GM19240 (cell line): ENCODE measurements at regions not wholly inside any gene's neighbourhood (a gene's known extent, or its start where the extent isn't known, plus 50 kb on each side); places are given as distances from the start of the nearest gene placed in this dataset.
A peak's percentile ranks its signal among the peaks of the same experiment; 100 is the strongest.
"Not testable (repeated sequence)": the region's sequence is repeated elsewhere in the genome, so short reads cannot be mapped to it uniquely, and the experiment has no call there.

Source experiments
- DNase-seq: peaks from one replicate; pipeline ENCODE4 v3.0.0; 2011; ENCODE audit warnings: low spot score; ENCODE audit not compliant: insufficient read length

- DNase-seq, result no peak
Measured at GRCh38 chr3:103158183-103158582, 723.4 kb downstream of the ZPLD1 start.

GRCh38 chr3:103166890-103167289 lies 732.1 kb downstream of the ZPLD1 start:
- DNase-seq, result no peak

GRCh38 chr3:103167850-103168249 lies 733.0 kb downstream of the ZPLD1 start:
- no peak for DNase-seq

GRCh38 chr3:103169289-103169688 lies 734.5 kb downstream of the ZPLD1 start:
- no peak for DNase-seq

GRCh38 chr3:103170651-103171050 lies 735.8 kb downstream of the ZPLD1 start:
- no peak for DNase-seq

GRCh38 chr3:103173940-103174339 lies 739.1 kb downstream of the ZPLD1 start:
- no peak for DNase-seq

- no peak for DNase-seq
Measured at GRCh38 chr3:103181160-103181559, 746.3 kb downstream of the ZPLD1 start.

GRCh38 chr3:103184772-103185171 lies 750.0 kb downstream of the ZPLD1 start:
- no peak for DNase-seq

- no peak for DNase-seq
Measured at GRCh38 chr3:103189941-103190340, 755.1 kb downstream of the ZPLD1 start.

- no peak for DNase-seq
Measured at GRCh38 chr3:103195216-103195615, 760.4 kb downstream of the ZPLD1 start.

- DNase-seq, result no peak
Measured at GRCh38 chr3:103203441-103203840, 768.6 kb downstream of the ZPLD1 start.

- DNase-seq, result no peak
Measured at GRCh38 chr3:103210583-103210982, 775.8 kb downstream of the ZPLD1 start.

- DNase-seq, result peak; percentile 29
Measured at GRCh38 chr3:103218146-103218545, 783.3 kb downstream of the ZPLD1 start.

GRCh38 chr3:103218793-103219192 lies 784.0 kb downstream of the ZPLD1 start:
- DNase-seq, result no peak

- no peak for DNase-seq
Measured at GRCh38 chr3:103227651-103228050, 792.8 kb downstream of the ZPLD1 start.

- no peak for DNase-seq
Measured at GRCh38 chr3:103247459-103247858, 812.6 kb downstream of the ZPLD1 start.

- DNase-seq, result not testable (repeated sequence)
Measured at GRCh38 chr3:103254827-103255226, 820.0 kb downstream of the ZPLD1 start.

GRCh38 chr3:103269287-103269686 lies 834.5 kb downstream of the ZPLD1 start:
- DNase-seq, result no peak

- DNase-seq, result no peak
Measured at GRCh38 chr3:103271575-103271974, 836.8 kb downstream of the ZPLD1 start.

GRCh38 chr3:103295974-103296570 lies 861.3 kb downstream of the ZPLD1 start:
- DNase-seq, result no peak

- DNase-seq, result not testable (repeated sequence)
Measured at GRCh38 chr3:103297502-103297901, 862.7 kb downstream of the ZPLD1 start.

GRCh38 chr3:103306104-103306503 lies 871.3 kb downstream of the ZPLD1 start:
- DNase-seq, result no peak

- no peak for DNase-seq
Measured at GRCh38 chr3:103308921-103309320, 874.1 kb downstream of the ZPLD1 start.

GRCh38 chr3:103319912-103320311 lies 885.1 kb downstream of the ZPLD1 start:
- no peak for DNase-seq
